ENCODE measurements at regions not wholly inside any gene's neighbourhood (a gene's known extent, or its start where the extent isn't known, plus 50 kb on each side); places are given as distances from the start of the nearest gene placed in this dataset.

- TF ChIP-seq CTCF (IDR thresholded peaks at IDR 0.05; ENCODE audit: low read length) (no peak), EZH2 (optimal IDR thresholded peaks at IDR 0.05; ENCODE audit: low read depth, low read length) (no peak)
Measured at GRCh38 chr4:164304101-164304639, 449.8 kb upstream of the SMIM31 start.
